ENCODE measurements at regions not wholly inside any gene's neighbourhood (a gene's known extent, or its start where the extent isn't known, plus 50 kb on each side); places are given as distances from the start of the nearest gene placed in this dataset.

DNA sequence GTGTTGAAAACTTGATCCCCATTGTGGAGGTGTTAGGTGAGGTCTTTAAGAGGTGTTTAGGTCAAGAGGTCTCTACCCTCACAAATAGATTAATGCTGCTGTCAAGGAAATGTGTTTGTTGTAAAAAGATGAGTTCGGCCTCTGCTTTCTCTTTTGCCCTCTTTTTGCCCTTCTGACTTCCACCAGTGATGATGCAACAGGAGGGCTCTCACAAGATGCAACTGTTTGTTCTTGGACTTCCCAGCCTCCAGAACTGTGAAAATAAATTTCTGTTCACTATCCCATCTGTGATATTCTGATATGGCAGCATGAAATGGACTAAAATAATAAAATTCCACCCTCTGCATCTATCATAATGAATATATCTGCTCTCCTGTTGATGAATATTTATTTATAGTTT is 650.0 kb upstream of the ZNF608 start:
- no peak overlapping the region for H3K4me3 ChIP-seq (ENCODE audit: low read depth, low read length)

DNA sequence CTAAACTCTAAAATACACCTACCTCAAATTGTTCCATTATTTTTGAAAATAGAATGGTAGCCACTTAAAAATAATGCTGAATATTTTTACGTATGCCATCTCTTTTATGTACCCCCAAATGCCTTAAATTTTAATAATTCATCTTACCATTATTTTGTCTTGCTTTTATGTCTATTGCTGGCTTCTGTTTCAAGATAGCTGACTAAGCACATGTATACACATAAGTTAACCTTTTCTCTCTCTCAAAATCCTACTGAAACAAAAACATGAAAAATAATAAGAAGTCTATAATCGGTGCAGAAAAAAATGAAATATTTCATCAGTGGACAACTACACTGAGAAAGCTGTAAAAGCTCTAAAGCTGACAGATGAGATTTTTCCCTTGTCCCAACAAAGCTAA is 652.0 kb upstream of the ZNF608 start:
- no peak overlapping the region for H3K4me3 ChIP-seq (ENCODE audit: low read depth, low read length)

DNA sequence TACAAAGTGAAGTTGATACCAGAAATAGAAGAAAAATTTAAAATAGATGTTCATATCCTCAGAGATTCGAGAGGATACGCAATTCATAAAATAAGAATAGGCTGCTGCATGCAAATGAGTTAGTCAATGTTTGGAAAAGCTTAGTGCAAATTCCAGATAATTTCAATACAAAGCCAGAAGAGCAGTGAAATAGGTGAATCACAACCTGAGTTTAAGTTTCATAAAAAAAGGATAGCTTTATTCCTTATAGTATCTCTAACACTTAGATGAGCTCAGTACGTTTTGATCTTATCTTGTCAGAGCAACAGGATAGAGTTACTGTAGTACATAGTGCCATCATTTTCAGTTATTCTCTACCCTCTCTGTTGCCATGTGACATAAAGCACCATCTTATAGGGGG is 653.4 kb upstream of the ZNF608 start:
- no peak overlapping the region for H3K4me3 ChIP-seq (ENCODE audit: low read depth, low read length)

DNA sequence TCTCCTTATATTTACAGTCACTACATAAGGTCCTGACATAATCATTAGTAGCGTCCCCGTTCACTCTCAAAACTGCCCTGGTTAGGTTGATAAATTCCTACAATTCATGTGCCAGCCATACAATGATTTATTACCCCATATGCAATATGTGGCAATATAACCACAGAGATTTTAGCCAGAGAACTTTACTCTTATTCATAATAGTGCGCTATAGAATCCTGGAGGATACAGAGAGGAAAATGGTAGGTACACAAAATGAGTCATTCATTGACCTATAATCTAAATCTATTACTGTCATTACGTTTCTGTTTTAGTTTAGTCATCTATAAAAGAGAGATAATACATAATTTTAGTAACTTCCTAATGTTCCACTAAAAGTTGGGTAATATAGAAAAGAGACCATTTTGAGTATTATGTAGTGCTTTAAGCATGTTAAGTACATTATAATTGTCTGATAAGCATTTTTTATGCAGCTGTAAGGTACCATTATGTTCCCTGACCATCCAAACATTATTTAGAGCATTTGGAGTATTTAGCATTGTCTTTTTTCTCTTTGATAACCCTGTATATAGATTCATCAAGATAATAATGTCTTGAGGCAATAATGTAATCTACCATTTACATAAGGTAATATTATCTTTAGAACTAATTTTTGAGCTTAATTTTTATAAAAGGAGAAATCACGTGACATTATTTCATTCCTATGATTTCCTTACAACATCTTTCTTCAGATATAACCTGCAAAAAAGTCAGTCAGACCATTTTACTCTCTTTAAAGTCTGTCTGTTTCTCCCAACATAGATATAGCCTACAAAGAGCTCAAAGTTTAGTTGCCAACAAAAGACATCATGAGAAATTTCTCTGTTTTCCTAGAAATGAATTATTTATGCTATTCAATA is 655.5 kb upstream of the ZNF608 start:
- H3K4me3 ChIP-seq (ENCODE audit: low read depth, low read length), result no peak overlapping the region

DNA sequence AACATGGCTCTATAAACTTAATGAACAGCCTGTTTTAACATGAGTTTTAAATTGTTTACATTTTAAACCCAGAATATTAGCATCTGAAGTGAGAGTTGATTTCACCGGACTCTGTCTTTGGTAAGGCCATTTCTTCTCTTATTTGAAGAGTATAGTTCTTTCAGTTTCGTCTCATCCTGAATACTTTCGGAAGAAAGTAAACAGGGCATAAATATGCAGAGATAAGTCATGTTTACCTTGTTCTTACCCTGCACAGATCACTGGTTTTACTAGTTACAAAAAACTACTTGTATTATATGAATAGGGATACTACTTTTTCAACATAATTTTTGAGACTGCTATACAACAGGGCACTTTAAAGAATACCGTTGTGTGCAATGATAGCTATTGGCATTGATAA is 656.3 kb upstream of the ZNF608 start:
- no peak overlapping the region for H3K4me3 ChIP-seq (ENCODE audit: low read depth, low read length)

DNA sequence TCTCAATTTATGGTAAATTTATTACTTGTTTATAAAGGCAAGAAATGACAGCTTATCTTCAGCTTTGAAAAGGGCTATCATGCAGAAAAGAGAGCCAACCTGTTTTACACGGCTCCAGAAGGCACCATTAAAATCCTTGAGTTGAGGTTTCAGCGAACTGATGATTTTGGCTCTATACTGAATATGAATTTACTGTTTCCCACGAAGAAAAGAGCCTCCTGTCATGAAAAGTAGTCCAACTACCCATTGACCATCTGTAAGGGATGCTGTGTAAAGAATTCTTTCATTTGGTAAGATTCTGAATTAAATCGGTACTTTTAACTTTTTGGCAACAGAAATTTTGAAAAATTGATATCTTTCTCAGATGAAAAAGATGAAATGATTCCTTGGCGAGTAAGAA is 657.6 kb upstream of the ZNF608 start:
- no peak overlapping the region for H3K4me3 ChIP-seq (ENCODE audit: low read depth, low read length)

DNA sequence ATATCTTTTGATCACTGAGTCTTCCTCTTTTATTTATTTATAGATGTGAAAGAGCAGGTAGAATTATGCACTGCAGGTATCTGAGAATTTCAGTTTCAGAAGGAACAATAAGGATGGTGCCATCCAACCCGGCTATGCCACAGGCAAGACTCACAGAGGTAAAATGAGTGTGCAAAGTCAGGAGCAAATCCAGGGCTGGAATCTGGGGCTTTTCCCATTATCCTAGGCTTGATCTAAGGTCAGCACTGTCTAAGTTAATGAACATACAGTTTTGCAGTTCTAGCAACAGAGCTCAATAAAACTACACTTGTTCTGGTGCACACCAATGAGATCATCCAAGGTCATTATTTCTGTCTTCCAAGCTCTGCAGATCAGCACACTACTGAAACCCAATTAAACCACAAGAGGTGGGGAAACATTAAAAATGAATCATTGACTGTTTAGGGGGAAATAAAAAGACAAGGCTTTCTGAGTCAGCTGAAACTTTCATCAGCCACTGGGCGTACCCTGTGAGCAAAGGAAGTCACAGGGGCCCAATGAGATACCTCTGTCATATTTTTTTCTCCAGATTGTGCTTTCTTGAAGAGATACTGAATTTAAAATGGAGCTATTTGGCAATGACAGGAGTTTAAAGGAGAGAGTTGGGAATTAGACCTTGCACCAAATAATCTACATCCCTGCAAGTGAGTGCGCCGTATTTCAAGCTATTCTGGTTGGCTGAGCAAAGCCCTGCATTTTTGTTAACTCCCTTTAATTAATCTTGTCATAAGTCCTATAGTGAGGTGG is 662.2 kb upstream of the ZNF608 start:
- H3K4me3 ChIP-seq (ENCODE audit: low read depth, low read length), result no peak overlapping the region

DNA sequence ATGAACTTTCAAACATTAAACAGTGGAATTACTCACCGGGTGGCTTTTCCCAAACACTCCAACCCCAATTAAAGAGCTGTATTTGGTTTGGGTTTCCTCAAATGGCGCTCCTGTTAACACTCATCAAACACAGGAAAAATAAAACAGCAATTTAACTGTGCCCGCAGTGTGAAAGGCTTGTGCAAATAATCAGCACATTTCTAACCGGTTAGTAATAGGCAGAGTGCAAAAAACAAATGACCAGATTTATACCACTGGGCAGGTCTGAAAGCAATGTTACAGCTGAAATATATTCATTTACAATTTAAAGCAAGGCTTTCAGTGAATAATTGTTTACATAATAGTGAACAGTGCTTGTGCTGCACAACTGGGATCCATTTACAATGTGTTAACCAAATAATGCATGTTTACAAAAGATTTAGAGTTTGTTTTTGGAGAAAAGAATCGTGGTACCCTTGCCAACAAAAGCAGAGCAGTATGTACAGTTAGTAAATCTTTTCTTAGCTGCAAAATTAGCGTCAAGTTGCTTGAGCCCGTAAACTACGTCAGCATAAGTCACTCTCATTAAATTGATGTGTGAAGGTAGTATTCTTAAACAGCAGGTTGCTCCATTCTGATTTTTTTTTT is 662.9 kb upstream of the ZNF608 start:
- no peak overlapping the region for H3K4me3 ChIP-seq (ENCODE audit: low read depth, low read length)

DNA sequence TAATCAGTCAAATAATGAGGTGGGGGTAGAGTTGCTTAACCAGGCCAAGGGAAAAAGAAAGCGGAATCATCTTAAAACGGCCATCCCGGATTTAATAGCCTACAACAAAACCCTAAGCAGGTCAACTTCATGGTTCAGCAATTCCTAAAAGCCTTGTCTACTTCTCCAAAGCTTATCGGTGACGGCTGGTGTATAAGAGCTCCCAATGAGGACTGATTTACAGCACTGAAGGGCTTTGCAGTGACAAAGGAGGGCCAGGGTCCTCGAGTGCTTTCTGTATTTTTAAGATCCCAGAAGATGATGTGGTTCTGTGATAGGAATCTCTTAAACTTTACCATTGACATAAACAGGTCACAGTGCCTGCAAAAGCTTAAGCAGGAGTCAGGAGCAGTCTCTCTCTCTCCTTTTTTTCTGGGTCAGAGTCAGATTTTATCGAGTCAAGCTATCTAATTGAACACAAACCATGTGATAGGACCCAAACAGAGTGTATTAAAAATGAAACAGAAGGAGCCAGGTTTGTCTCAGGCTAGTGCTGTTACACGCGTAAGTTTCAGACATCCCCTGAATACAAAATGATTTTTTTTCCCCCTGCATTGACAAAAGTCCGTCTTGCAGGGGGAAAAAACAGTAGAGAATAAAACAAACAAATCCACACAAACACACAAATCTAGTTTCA is 663.6 kb upstream of the ZNF608 start:
- no peak overlapping the region for H3K4me3 ChIP-seq (ENCODE audit: low read depth, low read length)

DNA sequence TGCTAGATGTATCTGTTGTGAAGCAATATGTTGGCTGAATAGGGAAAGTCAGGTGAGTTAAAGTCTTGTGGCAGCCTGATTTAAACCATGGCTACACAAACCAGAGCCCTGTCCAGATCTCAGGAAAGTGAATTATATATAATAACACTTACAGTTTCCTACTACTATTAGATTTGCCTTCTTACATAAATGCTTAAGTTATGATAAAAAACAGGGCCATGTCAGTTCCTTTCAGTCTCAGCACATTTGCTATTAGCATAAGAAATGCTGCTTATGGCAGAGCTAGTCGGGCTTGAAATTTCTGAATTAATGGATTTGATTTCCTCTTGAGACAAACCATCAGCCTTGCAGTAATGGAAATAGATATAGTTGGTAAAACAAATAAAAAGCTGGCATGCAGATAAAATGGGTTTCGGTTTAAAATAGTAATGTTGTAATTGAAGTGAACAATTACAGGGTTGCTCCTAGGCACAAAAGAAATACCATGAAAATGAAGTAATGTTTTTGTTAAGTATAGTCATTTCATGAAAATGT is 664.2 kb upstream of the ZNF608 start:
- no peak overlapping the region for H3K4me3 ChIP-seq (ENCODE audit: low read depth, low read length)

DNA sequence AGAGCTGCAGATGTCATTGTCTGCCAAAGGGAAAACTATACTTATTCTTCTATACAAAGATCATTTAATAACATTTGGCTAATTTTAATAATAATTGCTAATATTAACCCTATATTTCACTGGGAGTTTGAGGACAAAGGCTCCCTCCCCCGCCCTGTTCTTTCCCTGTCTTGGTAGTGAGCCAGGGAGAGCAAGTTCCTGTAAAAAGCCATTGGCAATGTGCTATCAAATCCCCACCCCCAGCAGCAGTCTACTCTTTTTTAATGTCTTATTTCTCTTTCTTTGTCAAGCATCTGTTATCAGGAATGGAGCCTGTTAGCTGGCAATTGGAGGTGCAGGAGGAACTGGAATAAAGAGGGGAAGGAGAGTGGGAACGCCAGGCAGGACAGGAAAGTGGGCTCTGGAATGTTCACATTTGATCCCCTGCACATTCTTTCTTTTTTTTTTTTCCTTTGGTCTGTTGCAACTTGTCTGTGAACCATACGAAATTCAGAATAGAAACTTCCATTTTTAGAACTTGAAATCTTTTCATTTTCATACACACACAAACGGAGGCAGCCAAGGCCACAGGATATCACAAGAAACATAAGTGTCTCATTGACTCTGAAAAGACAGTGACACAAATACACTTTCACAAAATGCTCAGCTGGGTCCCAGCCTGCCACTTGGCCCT is 664.8 kb upstream of the ZNF608 start:
- no peak overlapping the region for H3K4me3 ChIP-seq (ENCODE audit: low read depth, low read length)

DNA sequence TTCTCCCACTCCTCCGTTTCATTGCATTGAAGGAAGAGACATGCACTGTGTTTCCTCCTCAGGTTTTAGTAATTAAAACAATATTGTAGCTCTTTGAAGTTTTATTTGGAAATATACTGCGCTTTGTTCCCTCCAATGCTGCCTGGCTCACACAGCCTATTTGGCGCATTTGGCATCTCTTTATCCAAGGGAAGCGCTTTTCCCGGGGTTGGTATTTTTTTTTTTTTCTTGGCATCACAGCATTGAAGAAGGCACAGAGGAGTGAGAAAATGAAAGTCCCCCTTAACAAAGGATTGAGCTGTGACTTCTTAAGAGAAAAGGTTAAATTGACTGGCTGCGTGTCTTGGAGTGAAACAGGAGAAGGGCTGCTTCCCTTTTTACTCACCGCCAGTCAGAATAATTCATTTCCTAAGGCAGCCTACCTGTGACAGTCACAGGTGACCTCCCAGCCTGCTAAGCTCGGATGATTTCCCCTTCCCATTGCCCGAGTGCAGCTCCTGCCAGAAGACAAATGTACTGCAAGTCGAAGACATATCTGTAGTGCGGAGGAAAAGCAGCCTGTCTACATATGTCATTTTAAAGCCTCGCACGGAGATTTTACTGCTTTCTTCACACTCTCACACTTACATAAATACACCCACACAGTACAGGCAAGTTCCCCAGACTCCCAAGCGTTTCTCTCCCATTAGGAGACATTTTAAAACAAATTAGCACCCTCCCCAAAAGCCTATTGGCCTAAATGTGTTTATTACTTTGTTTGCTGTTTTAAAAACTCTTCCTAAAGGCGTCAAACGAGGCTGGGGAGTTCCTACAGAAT is 665.5 kb upstream of the ZNF608 start:
- no peak overlapping the region for H3K4me3 ChIP-seq (ENCODE audit: low read depth, low read length)

DNA sequence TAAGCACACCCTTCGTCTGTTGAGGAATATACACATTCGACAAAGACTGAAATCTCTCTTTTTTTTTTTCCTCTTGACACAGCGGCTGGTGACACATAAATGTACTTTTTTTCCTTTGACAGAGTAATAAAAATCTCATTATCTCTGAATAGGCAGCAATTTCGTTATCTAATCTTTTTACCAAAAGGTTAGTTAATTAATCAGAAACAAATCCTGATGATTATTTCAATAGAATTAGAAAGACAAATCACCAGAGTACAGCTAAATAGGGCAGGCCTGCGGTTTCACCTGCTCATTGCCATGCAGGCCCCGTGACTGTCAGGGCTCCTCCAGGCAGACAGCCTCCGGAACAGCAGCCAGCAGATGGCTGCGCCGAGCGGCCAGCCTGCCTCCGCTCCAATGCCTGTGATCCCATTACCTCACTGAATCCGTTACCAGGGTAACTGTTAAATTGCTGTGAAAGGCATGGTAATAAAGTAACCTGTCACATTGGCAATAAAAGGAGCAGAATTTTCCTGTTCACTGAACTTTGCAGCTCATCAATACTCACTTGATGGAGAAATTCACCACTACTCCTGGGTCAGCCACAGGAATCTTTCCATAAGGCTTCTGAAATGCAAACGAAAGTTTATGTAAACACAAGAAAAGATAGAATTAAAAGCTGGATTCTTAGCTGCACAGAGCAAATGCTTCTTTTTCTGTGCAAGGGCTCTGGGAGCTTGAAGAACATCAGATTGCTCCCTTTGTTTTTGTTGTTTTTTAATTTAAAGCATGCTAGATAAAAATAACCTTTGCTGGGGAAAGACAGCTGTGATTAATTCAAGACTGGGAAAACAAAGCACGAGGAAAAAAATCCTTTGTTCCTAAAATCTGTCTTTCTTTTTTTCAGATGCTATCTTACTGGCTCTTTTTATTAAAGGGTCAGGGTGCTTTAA is 666.4 kb upstream of the ZNF608 start:
- H3K4me3 ChIP-seq (ENCODE audit: low read depth, low read length), result no peak overlapping the region

DNA sequence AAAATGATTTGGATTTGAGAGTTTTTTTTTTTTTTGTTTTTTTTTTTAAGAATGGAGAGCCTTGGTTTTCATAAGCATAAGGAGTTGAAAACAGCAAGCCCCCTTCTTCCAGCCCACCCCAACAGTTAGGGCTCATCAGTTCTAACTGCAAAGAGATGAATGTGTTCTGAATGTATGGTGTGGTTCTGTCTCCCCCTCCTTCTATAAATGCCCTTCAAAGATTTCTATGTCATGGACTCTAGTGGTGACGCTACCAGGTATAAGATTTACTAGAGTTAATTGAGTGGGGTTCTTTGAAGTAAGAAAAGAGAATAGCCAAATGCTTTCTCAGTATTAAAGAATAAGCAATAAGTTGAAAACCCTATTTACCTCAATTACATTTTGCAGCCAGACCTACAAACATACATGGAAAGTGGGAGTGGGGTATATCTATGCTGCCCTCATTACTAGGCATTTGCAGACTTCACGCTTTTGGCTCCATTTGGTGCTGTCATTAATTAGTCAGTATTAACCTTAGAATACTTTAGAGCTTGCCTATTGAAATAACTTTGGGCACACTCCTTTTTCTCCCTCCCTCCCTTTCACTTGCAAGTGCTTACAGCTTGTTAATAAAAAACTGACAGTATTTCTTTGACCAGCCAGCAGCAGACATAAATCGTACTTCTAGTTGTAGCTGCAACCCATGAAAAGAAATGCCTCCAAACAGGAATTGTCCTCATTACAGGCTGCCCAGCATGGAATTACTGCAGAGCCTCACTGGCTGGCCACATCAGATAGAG is 667.2 kb upstream of the ZNF608 start:
- no peak overlapping the region for H3K4me3 ChIP-seq (ENCODE audit: low read depth, low read length)

DNA sequence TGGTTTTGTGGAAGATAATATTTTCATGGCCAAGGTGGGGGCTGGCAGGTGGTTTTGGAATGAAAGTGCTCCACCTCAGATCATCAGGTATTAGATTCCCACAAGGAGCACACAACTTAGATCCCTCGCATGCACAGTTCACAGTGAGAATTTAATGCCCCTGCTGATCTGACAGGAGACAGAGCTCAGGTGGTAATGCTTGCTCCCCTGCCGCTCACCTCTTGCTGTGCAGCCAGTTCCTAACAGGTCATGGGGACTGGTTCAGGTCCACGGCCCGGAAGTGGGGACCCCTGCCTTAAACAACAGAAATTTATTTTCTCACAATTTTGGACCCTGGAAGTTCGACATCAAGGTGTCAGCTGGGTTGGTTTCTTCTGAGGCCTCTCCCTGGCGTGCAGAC is 668.7 kb upstream of the ZNF608 start:
- H3K4me3 ChIP-seq (ENCODE audit: low read depth, low read length), result no peak overlapping the region

DNA sequence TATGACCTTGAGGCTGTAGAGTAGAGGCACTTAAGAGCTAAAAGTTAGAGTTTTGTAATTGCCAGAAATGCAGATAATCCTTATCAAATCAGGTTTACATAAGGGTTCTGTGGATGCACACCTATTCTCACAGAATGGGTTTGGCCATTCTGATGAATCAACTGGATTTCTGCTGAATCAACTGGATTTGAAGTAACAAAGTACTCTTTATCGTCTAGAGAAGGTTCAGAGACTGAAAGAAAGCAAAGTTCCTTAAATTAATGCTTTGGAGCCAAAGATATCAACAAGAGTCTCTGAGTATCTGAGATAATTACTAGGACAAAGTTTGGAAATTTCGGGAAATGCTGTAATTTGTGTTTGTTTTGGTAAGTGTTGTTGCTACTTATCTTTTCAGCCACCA is 669.6 kb upstream of the ZNF608 start:
- H3K4me3 ChIP-seq (ENCODE audit: low read depth, low read length), result no peak overlapping the region

DNA sequence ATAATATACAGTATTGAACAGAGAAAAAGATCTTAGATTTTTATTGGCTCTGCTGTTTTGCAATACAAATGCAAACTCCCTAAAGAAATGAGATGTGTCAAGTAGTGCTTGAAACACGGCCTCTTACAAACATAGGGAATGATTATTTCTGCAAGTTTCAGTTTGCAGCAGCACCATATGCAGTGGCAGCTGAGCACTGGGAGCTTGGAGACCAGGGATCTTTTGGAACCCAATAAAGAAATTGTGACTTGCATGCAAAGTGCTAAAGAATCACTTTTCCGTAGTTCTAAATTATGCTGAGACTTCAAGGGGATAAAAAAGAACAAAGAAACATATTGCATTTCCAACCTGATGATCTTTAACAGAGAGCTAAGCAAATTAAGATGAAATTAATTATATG is 674.6 kb upstream of the ZNF608 start:
- H3K4me3 ChIP-seq (ENCODE audit: low read depth, low read length), result no peak overlapping the region

DNA sequence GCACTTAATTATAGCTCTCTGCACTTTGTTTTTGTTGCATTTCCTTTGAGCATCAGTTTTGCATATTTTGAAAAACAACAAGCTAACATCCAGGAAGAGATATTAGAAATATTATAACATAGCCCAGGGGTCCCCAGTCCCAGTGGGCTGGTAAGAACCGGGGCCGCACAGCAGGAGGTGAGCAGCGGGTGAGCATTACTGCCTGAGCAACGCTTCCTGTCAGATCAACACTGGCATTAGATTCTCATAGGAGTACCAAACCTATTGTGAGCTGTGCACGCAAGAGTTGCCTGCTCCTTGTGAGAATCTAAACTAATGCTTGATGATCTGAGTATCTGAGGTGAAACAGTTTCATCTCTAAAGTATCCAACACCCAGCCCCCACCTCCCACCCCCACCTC is 675.9 kb upstream of the ZNF608 start:
- H3K4me3 ChIP-seq (ENCODE audit: low read depth, low read length), result no peak overlapping the region

Data from iPS-11a (cell line).